Esophagus muscularis mucosa (tissue), 4 donors: ENCODE measurements at regions not wholly inside any gene's neighbourhood (a gene's known extent, or its start where the extent isn't known, plus 50 kb on each side); places are given as distances from the start of the nearest gene placed in this dataset.

Experiments
- EP300 ChIP-seq: sonication (generic); formaldehyde crosslinking; IDR thresholded peaks from one replicate; pipeline ENCODE4 v1.6.1; 2017; ENCODE audit warnings: antibody characterized with exemption
- POLR2A ChIP-seq: fragments of 450-650 bp; IDR thresholded peaks from one replicate; pipeline ENCODE4 v1.6.1; 2017; ENCODE audit warnings: antibody characterized with exemption, moderate library complexity, mild to moderate bottlenecking, low read depth
- POLR2AphosphoS5 ChIP-seq, 2 donors: sonication (generic); formaldehyde crosslinking; IDR thresholded peaks; one replicate each; pipeline ENCODE4 v1.6.1; 2017; ENCODE audit warnings: antibody characterized with exemption in 2 of 2
- TF ChIP-seq, protein P1 (sequence below), 3 experiments: fragments of 200-600 bp in 2 of 3; fragments of 450-650 bp in 1 of 3; sonication (generic) in 2 of 3; IDR thresholded peaks; one replicate each; pipeline ENCODE4 v1.5.1; 2017 to 2019; ENCODE audit warnings: antibody characterized with exemption in 3 of 3, mild to moderate bottlenecking in 2 of 3, moderate library complexity in 1 of 3

DNA sequence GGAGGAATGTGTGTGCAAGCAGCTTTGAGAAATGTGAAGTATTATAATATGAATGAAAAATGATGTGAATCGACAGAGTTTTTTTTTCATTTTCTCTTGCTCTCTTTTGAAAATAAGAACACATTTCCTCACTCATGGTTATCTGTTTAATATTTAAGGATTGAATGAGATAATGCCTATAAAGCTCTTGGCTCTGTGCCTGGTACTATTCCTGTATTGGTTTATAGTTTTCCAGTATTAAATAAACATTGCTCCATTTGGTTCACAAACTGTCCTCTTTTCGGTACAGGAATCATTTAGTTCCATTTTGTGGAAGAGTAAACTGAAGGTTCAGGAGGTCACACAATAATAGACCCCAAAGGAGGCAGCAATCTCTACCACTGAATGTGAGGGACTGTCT lies 1185.5 kb upstream of the WWC1 start:
- TF ChIP-seq, protein P1, sequence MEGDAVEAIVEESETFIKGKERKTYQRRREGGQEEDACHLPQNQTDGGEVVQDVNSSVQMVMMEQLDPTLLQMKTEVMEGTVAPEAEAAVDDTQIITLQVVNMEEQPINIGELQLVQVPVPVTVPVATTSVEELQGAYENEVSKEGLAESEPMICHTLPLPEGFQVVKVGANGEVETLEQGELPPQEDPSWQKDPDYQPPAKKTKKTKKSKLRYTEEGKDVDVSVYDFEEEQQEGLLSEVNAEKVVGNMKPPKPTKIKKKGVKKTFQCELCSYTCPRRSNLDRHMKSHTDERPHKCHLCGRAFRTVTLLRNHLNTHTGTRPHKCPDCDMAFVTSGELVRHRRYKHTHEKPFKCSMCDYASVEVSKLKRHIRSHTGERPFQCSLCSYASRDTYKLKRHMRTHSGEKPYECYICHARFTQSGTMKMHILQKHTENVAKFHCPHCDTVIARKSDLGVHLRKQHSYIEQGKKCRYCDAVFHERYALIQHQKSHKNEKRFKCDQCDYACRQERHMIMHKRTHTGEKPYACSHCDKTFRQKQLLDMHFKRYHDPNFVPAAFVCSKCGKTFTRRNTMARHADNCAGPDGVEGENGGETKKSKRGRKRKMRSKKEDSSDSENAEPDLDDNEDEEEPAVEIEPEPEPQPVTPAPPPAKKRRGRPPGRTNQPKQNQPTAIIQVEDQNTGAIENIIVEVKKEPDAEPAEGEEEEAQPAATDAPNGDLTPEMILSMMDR (IDR thresholded peaks at IDR 0.05) = no peak
- no peak for TF ChIP-seq POLR2A
- TF ChIP-seq EP300 = no peak
- no peak for TF ChIP-seq POLR2AphosphoS5 (IDR thresholded peaks at IDR 0.05)
